ELR (cell line): ENCODE measurements at regions not wholly inside any gene's neighbourhood (a gene's known extent, or its start where the extent isn't known, plus 50 kb on each side); places are given as distances from the start of the nearest gene placed in this dataset.
A peak's percentile ranks its signal among the peaks of the same experiment; 100 is the strongest.
"Not testable (repeated sequence)": the region's sequence is repeated elsewhere in the genome, so short reads cannot be mapped to it uniquely, and the experiment has no call there.

Source experiments
- DNase-seq: peaks from one replicate; pipeline ENCODE4 v3.0.0-alpha.2; 2015; ENCODE audit warnings: low read depth

DNA sequence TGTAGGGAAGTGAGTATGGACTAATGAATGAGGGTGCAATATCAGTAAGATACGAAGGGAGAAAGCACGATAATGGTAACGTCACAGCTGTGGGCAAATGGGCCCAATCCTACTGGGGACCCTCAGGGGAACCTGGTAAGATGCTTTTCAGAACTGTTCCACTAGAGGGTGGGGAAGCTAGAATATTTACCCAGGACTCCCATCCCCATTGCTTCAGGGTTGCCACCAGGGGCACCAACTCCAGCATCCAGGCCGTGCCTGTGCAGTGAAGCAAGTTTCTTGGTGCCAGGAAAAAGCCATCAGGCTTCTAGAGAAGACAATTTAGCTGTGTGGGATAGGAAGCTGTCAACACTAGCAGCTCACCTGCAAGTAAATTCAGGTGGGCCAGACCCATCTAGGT is 409.3 kb downstream of the AGTPBP1 start:
- peak; percentile 4 for DNase-seq

- no peak for DNase-seq
Measured at GRCh38 chr9:85331626-85332025, 410.1 kb downstream of the AGTPBP1 start.

DNA sequence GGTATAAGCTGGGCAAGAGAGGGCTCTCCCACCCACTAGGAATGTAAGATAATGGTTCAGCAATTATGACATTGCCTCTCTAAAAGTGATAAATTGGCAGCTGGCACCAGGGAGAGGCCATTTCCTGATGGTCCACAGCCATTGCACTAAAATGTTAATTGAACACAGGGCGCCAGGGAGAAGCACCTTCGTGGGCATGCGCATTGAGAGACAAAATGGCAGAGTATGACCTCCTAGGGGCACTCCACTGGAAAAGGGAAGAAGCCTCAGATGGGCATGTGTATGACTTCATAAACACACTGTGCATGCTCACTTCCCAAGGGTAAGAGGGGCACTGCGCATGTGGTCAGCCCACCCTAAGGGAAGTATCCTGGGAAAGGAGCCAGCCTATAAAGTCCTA is 419.2 kb downstream of the AGTPBP1 start:
- no peak for DNase-seq

GRCh38 chr9:85321561-85321960 is 420.2 kb downstream of the AGTPBP1 start:
- peak; percentile 3 for DNase-seq

DNA sequence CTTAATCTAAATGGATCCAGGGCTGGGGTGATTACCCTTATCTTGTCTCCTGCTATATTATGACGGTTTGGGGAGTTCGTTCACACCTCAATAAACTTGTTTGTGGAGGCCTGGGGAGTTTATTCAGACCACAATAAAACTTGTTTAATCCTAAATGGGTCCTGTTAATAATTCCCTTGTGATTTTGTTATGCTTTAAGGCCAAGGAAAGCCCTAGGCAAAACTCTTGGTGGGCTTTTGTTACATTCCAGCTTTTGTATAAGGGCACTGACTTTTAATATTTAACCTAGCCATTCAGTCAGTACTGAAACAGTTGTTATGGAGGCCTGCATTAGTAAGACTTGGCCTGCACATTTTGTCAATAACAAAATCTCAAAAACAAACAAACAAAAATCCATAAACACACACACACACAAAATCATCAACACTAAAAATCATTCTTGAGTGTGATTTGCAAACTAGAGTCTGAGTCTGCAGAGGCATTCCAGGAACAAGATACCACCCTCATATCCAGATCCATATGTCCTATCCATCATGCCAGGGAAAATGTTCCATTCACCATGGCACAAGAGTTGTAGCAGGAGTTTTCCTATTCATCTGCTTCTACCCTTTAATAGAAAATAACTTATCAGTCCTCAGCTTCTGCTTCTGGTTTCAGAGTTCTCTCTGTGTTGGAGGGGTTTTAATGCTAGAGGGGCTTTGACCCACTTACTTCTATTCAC is 421.7 kb downstream of the AGTPBP1 start:
- DNase-seq: no peak

DNA sequence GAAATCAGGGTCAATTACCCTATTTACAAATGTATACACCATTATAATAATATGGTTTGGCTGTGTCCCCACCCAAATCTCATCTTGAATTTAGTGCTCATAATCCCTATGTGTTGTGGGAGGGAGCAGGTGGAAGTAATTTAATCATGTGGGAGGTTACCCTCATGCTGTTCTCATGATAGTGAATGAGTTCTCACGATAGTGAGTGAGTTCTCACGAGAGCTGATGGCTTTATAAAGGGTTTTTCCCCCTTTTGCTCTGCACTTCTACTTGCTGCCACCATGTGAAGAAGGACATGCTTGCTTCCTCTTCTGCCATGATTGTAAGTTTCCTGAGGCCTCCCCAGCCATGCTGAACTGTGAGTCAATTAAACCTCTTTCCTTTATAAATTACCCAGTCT is 426.2 kb downstream of the AGTPBP1 start:
- not testable (repeated sequence) for DNase-seq

GRCh38 chr9:85310573-85310972 is 431.2 kb downstream of the AGTPBP1 start:
- DNase-seq: no peak

GRCh38 chr9:85303757-85304134 is 438.0 kb downstream of the AGTPBP1 start:
- DNase-seq: no peak

- DNase-seq: no peak
Measured at GRCh38 chr9:85302938-85303756, 438.6 kb downstream of the AGTPBP1 start.

- no peak for DNase-seq
Measured at GRCh38 chr9:85298499-85298898, 443.3 kb downstream of the AGTPBP1 start.

GRCh38 chr9:85295244-85295643 is 446.5 kb downstream of the AGTPBP1 start:
- not testable (repeated sequence) for DNase-seq

DNA sequence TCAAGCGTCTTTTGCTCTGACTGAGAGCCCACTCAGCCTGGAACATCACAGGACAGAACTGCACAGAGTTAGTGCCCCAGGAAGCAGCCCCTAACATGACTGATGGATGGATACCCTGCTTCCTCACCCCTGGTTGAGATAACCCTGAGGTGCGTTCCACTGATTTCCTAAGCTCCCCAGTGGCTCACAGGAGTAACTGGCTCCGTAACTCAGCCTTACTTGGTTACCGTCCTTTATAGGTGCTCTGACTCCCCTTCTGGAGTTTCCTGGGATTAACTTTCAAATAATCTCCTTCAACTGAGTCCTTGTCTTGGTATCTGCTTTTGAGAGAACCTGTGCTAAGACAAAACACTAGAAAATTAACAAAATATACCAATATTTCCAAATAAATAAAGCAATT is 449.5 kb downstream of the AGTPBP1 start:
- DNase-seq: no peak

- no peak for DNase-seq
Measured at GRCh38 chr9:85291266-85291665, 450.5 kb downstream of the AGTPBP1 start.

DNA sequence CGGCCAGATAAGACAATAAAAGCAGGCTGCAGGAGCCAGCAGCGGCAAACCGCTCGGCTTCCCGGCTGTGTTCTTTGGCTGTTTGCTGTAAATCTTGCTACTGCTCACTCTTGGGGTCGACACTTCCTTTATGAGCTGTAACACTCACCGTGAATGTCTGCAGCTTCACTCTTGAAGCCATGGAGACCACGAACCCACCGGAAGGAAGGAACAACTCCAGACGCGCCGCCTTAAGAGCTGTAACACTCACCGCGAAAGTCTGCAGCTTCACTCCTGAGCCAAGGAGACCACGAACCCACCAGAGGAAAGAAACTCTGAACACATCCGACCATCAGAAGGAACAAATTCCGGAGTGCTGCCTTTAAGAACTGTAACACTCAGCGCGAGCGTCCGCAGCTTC is 451.7 kb downstream of the AGTPBP1 start:
- DNase-seq: no peak

DNA sequence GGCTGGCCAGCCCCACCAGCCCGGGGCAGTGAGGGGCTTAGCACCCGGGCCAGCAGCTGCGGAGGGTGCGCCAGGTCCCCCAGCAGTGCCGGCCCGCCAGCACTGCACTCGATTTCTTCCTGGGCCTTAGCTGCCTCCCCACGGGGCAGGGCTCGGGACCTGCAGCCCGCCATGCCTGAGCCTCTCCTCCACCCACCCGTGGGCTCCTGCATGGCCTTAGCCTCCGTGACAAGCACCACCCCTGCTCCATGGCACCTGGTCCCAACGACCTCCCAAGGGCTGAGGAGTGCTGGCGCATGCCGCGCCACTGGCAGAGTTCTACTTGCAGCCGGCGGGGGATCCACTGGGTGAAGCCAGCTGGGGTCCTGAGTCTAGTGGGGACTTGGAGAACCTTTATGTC is 452.6 kb downstream of the AGTPBP1 start:
- DNase-seq: no peak

DNA sequence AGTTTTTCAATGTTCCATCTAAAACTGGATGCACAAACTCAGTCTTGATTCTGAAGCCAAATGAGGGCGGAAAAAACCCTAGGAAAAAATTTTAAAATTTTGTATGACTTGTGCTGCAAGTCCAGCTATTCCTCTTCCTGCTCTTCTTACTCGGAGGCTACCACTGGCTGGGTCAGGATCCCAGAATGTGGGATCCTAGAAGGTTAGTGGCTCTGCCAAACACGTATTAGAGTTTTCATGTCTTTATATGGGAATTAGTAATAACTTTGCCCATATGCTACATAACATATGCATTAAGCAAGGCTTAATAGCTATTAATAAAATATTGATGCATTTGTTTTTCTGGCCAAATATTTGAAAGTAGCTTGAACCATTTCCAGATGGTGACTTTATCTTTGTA is 458.3 kb downstream of the AGTPBP1 start:
- DNase-seq: no peak

GRCh38 chr9:85278769-85279168 is 463.0 kb downstream of the AGTPBP1 start:
- DNase-seq: no peak

GRCh38 chr9:85276741-85277140 is 465.0 kb downstream of the AGTPBP1 start:
- DNase-seq: no peak

GRCh38 chr9:85269811-85270210 is 471.9 kb downstream of the AGTPBP1 start:
- DNase-seq: no peak

GRCh38 chr9:85268131-85268530 is 473.6 kb downstream of the AGTPBP1 start:
- no peak for DNase-seq

- no peak for DNase-seq
Measured at GRCh38 chr9:85264695-85265094, 477.1 kb downstream of the AGTPBP1 start.

DNA sequence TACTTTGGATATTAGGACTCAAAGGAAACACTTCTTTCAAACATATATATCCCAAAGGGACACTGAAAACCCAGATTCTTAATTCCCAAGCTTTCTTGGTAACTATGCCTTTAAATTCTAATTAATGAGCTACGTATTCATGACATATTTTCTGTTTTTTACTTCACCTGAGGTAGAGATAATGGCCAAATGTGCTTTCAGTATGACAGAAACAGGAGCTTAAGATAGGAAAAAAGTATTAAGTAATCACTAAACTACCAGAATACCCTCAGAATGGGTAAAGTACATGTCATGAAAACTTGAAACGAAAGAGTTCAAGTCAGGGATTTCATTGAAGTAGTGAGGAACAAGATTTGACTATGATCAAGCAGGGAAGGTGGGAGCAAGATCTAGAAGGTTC is 478.5 kb downstream of the AGTPBP1 start:
- DNase-seq: no peak

GRCh38 chr9:85262333-85262732 is 479.4 kb downstream of the AGTPBP1 start:
- peak; percentile 6 for DNase-seq
